PC-9 (cell line): ENCODE measurements at regions not wholly inside any gene's neighbourhood (a gene's known extent, or its start where the extent isn't known, plus 50 kb on each side); places are given as distances from the start of the nearest gene placed in this dataset.

Experiments used
- BruUV-seq: library from RNA; stranded (reverse); fragments of 400-500 nt; replicated peaks from 2 replicates; lab custom pipeline; 2021; lab: Mats Ljungman, UMichigan
- CTCF ChIA-PET: fragments of 300-600 bp; sonication (Branson Sonifier 250); formaldehyde crosslinking; loops from one replicate; lab custom pipeline; 2022; ENCODE audit warnings: antibody characterized with exemption; lab: Charles Lee
- POLR2A ChIA-PET: fragments of 300-600 bp; sonication (Branson Sonifier 250); formaldehyde crosslinking; loops from one replicate; lab custom pipeline; 2022; ENCODE audit warnings: antibody characterized with exemption; ENCODE audit not compliant: unreplicated experiment; lab: Charles Lee
- DNase-seq, 2 experiments: peaks; one replicate each; pipeline versions ENCODE4 v3.0.0 to v3.0.0-alpha.2; 2015 to 2022; ENCODE audit warnings: mixed read lengths in 1 of 2
- H2AFZ ChIP-seq: fragments of 200-600 bp; sonication (generic); 2 replicates; pipeline ENCODE4 v1.8.1; 2017; ENCODE audit warnings: antibody characterized with exemption
- H3F3A ChIP-seq: fragments of 200-600 bp; sonication (generic); 2 replicates; pipeline ENCODE4 v1.8.1; 2017; ENCODE audit warnings: antibody characterized with exemption, mild to moderate bottlenecking, low read depth; ENCODE audit not compliant: insufficient read depth
- H3K27ac ChIP-seq: fragments of 200-600 bp; sonication (generic); 2 replicates; pipeline ENCODE4 v1.6.1; 2016; ENCODE audit warnings: mixed run types
- H3K27me3 ChIP-seq: fragments of 200-600 bp; sonication (generic); 2 replicates; pipeline ENCODE4 v1.6.1; 2016; ENCODE audit warnings: low read depth, mixed run types; ENCODE audit not compliant: insufficient read depth
- H3K36me3 ChIP-seq: fragments of 200-600 bp; sonication (generic); 2 replicates; pipeline ENCODE4 v1.6.1; 2016; ENCODE audit warnings: low read depth, mixed run types
- H3K4me1 ChIP-seq: fragments of 200-600 bp; sonication (generic); replicated peaks from 2 replicates; pipeline ENCODE4 v1.6.1; 2016; ENCODE audit warnings: mixed run types; ENCODE audit not compliant: insufficient read depth
- H3K4me2 ChIP-seq: fragments of 200-600 bp; sonication (generic); 2 replicates; pipeline ENCODE4 v1.6.1; 2017; ENCODE audit warnings: mixed run types
- H3K4me3 ChIP-seq: fragments of 200-600 bp; sonication (generic); 2 replicates; pipeline ENCODE4 v1.6.1; 2016; ENCODE audit warnings: mixed run types
- H3K79me2 ChIP-seq: fragments of 200-600 bp; sonication (generic); 2 replicates; pipeline ENCODE4 v1.6.1; 2017; ENCODE audit warnings: low read depth, mixed run types
- H3K9me2 ChIP-seq: fragments of 200-600 bp; sonication (generic); 2 replicates; pipeline ENCODE4 v1.8.1; 2017; ENCODE audit warnings: mild to moderate bottlenecking; ENCODE audit not compliant: insufficient read depth
- H3K9me3 ChIP-seq: fragments of 200-600 bp; sonication (generic); 2 replicates; pipeline ENCODE4 v1.8.1; 2016; ENCODE audit warnings: low read depth; ENCODE audit not compliant: insufficient read depth
- H4K20me1 ChIP-seq: fragments of 200-600 bp; sonication (generic); 2 replicates; pipeline ENCODE4 v1.8.1; 2017; ENCODE audit not compliant: insufficient read depth
- EZH2 ChIP-seq: fragments of 200-600 bp; sonication (generic); IDR thresholded peaks from 2 replicates; pipeline ENCODE4 v1.8.0; 2017; ENCODE audit warnings: antibody characterized with exemption, low read depth
- intact Hi-C: fragments of 100-400 bp; cut with micrococcal nuclease; formaldehyde crosslinking; loops from one replicate; pipeline ENCODE4 v1.10.0; 2022; ENCODE audit not compliant: unreplicated experiment
- TF ChIP-seq, protein P1 (sequence below): fragments of 200-600 bp; sonication (generic); conservative IDR thresholded peaks from 2 replicates; pipeline ENCODE4 v1.6.1; 2017; ENCODE audit warnings: mixed run types, antibody characterized with exemption, mild to moderate bottlenecking, moderate library complexity

DNA sequence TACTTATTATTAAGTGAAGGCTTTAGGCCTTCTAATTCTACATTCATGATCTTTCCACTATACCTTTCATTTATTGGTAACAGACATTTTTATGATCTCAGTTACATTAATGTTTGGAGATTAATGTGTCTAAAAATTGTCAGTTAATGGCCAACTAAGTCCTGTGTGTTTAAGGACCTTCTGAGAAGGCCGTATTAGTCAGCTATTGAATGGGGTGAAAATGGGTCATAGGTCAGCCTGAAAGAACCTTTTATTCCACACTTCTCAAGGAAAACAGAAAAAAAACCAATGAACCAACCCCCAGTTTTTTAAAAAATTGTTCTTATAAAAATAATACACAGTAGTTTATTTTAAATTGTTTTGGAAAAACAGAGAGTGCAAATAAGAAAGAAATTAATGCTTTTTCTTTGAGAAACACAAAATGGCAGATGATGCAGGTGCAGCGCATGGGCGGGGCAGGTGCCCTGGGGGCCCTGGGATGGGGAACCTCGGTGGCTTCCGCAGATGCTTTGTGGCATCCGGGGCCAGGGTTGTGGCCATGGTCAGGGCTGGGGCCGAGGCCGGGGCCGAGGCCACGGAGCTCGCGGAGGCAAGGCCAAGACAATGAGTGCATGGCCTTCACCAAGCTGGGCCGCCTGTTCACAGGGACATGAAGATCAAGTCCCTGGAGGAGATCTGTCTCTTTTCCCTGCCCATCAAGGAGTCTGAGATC, 141.9 kb downstream of the SPATA31D1 start:
- POLR2A ChIA-PET: no interaction called here
- intact Hi-C loops: no loop called here

DNA sequence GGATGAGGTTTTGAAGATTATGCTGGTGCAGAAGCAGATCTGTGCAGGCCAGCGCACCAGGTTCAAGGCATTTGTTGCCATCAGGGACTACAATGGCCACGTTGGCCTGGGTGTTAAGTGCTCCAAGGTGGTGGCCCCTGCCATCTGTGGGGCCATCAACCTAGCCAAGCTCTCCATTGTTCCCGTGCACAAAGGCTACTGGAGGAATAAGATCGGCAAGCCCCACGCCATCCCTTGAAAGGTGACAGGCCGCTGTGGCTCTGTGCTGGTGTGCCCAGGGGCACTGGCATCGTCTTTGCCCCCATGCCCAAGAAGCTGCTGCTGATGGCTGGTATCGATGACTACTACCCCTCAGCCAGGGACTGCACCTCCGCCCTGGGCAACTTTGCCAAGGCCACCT, 142.5 kb downstream of the SPATA31D1 start:
- Histone ChIP-seq H3K9me2 (no peaks in the 10 kb centered on the region), H3K79me2 (no peaks in the 10 kb centered on the region), H3K36me3 (no peaks in the 10 kb centered on the region), H3K27me3 (no peaks in the 10 kb centered on the region), H3K4me3 (no peak overlapping the region), H3K4me1 (no peaks in the 10 kb centered on the region), H3K27ac (no peak overlapping the region), H3K4me2 (no peak overlapping the region), H3K9me3 (no peaks in the 10 kb centered on the region), H4K20me1 (no peaks in the 10 kb centered on the region), H2AFZ (no peak overlapping the region), H3F3A (no peaks in the 10 kb centered on the region)
- CTCF ChIA-PET: no interaction called here
- DNase-seq: no peak
- no peak for TF ChIP-seq EZH2
- TF ChIP-seq, protein P1, sequence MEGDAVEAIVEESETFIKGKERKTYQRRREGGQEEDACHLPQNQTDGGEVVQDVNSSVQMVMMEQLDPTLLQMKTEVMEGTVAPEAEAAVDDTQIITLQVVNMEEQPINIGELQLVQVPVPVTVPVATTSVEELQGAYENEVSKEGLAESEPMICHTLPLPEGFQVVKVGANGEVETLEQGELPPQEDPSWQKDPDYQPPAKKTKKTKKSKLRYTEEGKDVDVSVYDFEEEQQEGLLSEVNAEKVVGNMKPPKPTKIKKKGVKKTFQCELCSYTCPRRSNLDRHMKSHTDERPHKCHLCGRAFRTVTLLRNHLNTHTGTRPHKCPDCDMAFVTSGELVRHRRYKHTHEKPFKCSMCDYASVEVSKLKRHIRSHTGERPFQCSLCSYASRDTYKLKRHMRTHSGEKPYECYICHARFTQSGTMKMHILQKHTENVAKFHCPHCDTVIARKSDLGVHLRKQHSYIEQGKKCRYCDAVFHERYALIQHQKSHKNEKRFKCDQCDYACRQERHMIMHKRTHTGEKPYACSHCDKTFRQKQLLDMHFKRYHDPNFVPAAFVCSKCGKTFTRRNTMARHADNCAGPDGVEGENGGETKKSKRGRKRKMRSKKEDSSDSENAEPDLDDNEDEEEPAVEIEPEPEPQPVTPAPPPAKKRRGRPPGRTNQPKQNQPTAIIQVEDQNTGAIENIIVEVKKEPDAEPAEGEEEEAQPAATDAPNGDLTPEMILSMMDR: no peak
- POLR2A ChIA-PET: no interaction called here
- no TSS peak for BruUV-seq
- intact Hi-C loops: no loop called here

More for the DNA sequence above, 141.9 kb downstream of the SPATA31D1 start:
- Histone ChIP-seq H3K4me2 (no peak overlapping the region), H4K20me1 (no peaks in the 10 kb centered on the region), H3K4me3 (no peak overlapping the region), H3K36me3 (no peaks in the 10 kb centered on the region), H2AFZ (no peak overlapping the region), H3K4me1 (no peaks in the 10 kb centered on the region), H3K79me2 (no peaks in the 10 kb centered on the region), H3K27me3 (no peaks in the 10 kb centered on the region), H3K9me3 (no peaks in the 10 kb centered on the region), H3F3A (no peaks in the 10 kb centered on the region), H3K9me2 (no peaks in the 10 kb centered on the region), H3K27ac (no peak overlapping the region)
- TF ChIP-seq, protein P1: no peak
- no peak for TF ChIP-seq EZH2
- DNase-seq: no peak
- CTCF ChIA-PET: interaction anchor here (0.6 kb wide), 1 partner anchor 131 kb away, joined by 10 read pairs; no protein-coding TSS in a partner anchor
- BruUV-seq: no TSS peak

DNA sequence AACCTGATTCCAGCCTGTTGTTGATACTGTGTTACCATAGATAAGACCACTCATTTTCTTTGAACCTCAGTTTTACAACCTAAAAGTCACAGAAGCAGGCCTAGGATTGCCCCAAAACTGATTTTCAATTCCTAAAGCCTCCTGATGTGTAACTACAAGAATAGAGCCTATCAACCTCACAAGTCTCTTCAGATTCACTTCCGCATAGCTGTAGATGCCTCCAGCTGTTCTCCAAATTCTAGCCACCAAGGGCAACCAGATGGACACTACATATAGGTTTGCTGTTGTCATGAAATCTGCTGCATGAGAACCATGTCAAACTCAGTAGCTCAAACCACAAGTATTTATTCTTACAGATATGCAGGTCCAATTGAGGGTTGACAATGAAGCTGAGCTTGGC, 143.5 kb downstream of the SPATA31D1 start:
- Histone ChIP-seq H3F3A (no peaks in the 10 kb centered on the region), H3K4me1 (no peaks in the 10 kb centered on the region), H3K4me3 (no peak overlapping the region), H3K27me3 (no peaks in the 10 kb centered on the region), H4K20me1 (no peaks in the 10 kb centered on the region), H3K27ac (no peak overlapping the region), H2AFZ (no peak overlapping the region), H3K36me3 (no peaks in the 10 kb centered on the region), H3K4me2 (no peak overlapping the region), H3K9me2 (no peaks in the 10 kb centered on the region), H3K9me3 (no peaks in the 10 kb centered on the region), H3K79me2 (no peaks in the 10 kb centered on the region)
- intact Hi-C loops: no loop called here
- POLR2A ChIA-PET: no interaction called here
- CTCF ChIA-PET: no interaction called here
- no peak for DNase-seq
- BruUV-seq: no TSS peak
- TF ChIP-seq, protein P1: no peak
- no peak for TF ChIP-seq EZH2
